ENCODE measurements at regions not wholly inside any gene's neighbourhood (a gene's known extent, or its start where the extent isn't known, plus 50 kb on each side); places are given as distances from the start of the nearest gene placed in this dataset.
"Not testable (repeated sequence)": the region's sequence is repeated elsewhere in the genome, so short reads cannot be mapped to it uniquely, and the experiment has no call there.

- no peak overlapping the region for H3K4me3 ChIP-seq (ENCODE audit: low read depth, low read length)
- no peak for TF ChIP-seq CTCF (IDR thresholded peaks at IDR 0.05; ENCODE audit: insufficient read depth, low read depth, low read length)
- no peak for DNase-seq (ENCODE audit: low read depth)
Measured at GRCh38 chr16:29126616-29127015, 141.8 kb downstream of the LAT start.

- TF ChIP-seq CTCF (IDR thresholded peaks at IDR 0.05; ENCODE audit: insufficient read depth, low read depth, low read length) = no peak
- DNase-seq (ENCODE audit: low read depth) = no peak
- H3K4me3 ChIP-seq (ENCODE audit: low read depth, low read length) = no peak overlapping the region
Measured at GRCh38 chr16:29126057-29126494, 141.2 kb downstream of the LAT start.

- H3K4me3 ChIP-seq (ENCODE audit: low read depth, low read length) = no peak overlapping the region
- no peak for DNase-seq (ENCODE audit: low read depth)
- TF ChIP-seq CTCF (IDR thresholded peaks at IDR 0.05; ENCODE audit: insufficient read depth, low read depth, low read length) = no peak
Measured at GRCh38 chr16:29124828-29125227, 140.0 kb downstream of the LAT start.

GRCh38 chr16:29124162-29124561, 139.3 kb downstream of the LAT start:
- not testable (repeated sequence) for DNase-seq (ENCODE audit: low read depth); H3K4me3 ChIP-seq (ENCODE audit: low read depth, low read length)

DNA sequence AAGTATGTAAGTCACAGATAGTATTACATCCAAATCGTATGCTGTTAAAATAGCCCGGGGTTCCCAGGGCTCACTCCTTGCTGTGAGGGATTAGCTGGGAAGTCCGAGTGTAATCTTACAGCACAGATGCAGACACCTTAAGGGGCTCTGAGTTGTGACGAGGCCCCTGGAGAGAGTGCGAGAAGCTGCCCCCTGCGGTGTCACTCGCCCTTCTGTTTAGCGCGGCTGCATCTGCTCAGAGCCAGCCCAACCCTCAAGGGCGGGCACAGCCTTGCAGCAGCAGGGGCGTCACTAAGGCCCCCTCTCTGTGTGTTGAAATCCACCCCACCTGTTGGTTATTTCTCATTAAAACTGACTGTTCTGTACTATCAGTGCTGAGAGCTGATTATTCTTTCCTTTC, 135.8 kb downstream of the LAT start:
- not testable (repeated sequence) for H3K4me3 ChIP-seq (ENCODE audit: low read depth, low read length); DNase-seq (ENCODE audit: low read depth)

DNA sequence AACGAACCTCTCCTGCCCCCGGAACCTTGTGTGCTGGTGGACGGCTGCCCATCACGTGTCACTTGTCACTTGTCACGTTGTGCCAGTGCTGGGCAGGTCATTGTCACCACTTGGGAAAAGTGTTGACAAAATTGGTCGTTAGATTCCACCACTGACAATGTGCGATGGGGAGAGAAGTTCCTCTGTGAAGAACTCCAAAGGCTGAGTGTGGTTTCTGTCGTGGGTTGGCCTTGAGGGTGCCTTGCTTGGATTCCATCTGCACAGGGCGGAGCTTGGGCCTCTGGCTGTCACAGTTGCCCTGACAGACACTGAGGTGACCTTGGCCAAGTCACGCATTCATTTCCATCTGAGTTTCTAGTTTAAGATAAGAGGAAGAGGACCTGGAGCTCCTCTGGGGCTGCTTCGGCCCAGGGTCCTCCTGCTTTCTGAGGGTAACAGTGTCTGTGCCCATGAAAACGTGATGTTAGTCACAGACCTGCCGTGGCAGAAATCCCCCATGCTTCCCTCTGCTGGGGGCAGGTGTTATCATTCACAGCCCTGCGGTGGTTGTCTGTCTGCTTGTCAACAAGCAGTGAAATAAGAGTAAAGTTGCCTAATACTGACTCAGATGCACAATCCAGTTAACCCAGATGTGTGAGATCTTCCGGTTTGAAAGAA, 133.6 kb downstream of the LAT start:
- DNase-seq (ENCODE audit: low read depth) = peak; percentile 14
- not testable (repeated sequence) for H3K4me3 ChIP-seq (ENCODE audit: low read depth, low read length)

GRCh38 chr16:29117631-29118030, 132.8 kb downstream of the LAT start:
- no peak for DNase-seq (ENCODE audit: low read depth)
- no peak for TF ChIP-seq CTCF (IDR thresholded peaks at IDR 0.05; ENCODE audit: insufficient read depth, low read depth, low read length)
- H3K4me3 ChIP-seq (ENCODE audit: low read depth, low read length) = no peak overlapping the region

- H3K4me3 ChIP-seq (ENCODE audit: low read depth, low read length) = no peak overlapping the region
- TF ChIP-seq CTCF (IDR thresholded peaks at IDR 0.05; ENCODE audit: insufficient read depth, low read depth, low read length) = no peak
- DNase-seq (ENCODE audit: low read depth) = no peak
Measured at GRCh38 chr16:29116980-29117379, 132.1 kb downstream of the LAT start.

DNA sequence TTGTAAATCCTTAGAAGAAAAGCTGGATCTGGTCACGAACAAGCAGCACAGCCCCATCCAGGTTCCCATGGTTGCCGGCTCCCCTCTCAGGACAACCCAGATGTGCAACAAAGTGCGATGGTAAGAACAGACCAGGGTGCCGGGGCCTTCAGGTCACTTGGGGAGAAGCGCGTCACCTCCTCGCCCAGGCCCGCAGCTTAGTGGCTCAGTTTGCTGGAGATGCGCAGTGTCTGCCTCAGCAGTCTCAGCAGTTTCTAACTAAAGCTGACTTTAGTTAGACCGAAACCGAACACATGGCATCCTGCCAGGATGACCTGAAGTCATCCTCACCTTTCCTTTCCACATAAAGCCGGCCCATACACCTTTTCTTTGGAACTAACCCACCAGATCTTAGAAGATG, 131.4 kb downstream of the LAT start:
- not testable (repeated sequence) for H3K4me3 ChIP-seq (ENCODE audit: low read depth, low read length); DNase-seq (ENCODE audit: low read depth)

GRCh38 chr16:29115802-29116141, 130.9 kb downstream of the LAT start:
- not testable (repeated sequence) for H3K4me3 ChIP-seq (ENCODE audit: low read depth, low read length)
- peak; percentile 31 for DNase-seq (ENCODE audit: low read depth)

All from fibroblast of villous mesenchyme (primary cell).